Mesendoderm (in vitro differentiated cells): ENCODE measurements at regions not wholly inside any gene's neighbourhood (a gene's known extent, or its start where the extent isn't known, plus 50 kb on each side); places are given as distances from the start of the nearest gene placed in this dataset.

Source experiments
- DNase-seq: peaks from one replicate; pipeline ENCODE4 v3.0.0; 2013
- H2AK5ac ChIP-seq: 2 replicates; pipeline ENCODE4 v1.6.1; 2013; ENCODE audit warnings: low read length, inconsistent platforms
- H2BK120ac ChIP-seq: 2 replicates; pipeline ENCODE4 v1.6.1; 2013; ENCODE audit warnings: low read depth, mild to moderate bottlenecking, low read length, moderate library complexity, mixed read lengths
- H2BK15ac ChIP-seq: replicated peaks from 2 replicates; pipeline ENCODE4 v1.6.1; 2013; ENCODE audit warnings: low read depth, mild to moderate bottlenecking, moderate library complexity
- H2BK5ac ChIP-seq: 2 replicates; pipeline ENCODE4 v1.6.1; 2013; ENCODE audit warnings: low read length, inconsistent platforms
- H3K18ac ChIP-seq: 2 replicates; pipeline ENCODE4 v1.6.1; 2013; ENCODE audit warnings: mild to moderate bottlenecking, low read length, mixed read lengths
- H3K23ac ChIP-seq: one replicate; pipeline ENCODE4 v1.6.1; 2013; ENCODE audit warnings: low read length
- H3K27ac ChIP-seq: 2 replicates; pipeline ENCODE4 v1.5.1; 2013; ENCODE audit warnings: low read depth, mild to moderate bottlenecking, inconsistent platforms, low read length, moderate library complexity
- H3K27me3 ChIP-seq: 2 replicates; pipeline ENCODE4 v1.6.1; 2013; ENCODE audit warnings: low read length, control low read depth, mild to moderate bottlenecking, inconsistent platforms; ENCODE audit not compliant: insufficient read depth, poor library complexity
- H3K36me3 ChIP-seq: 2 replicates; pipeline ENCODE4 v1.6.1; 2013; ENCODE audit warnings: low read length, inconsistent platforms; ENCODE audit not compliant: control insufficient read depth, insufficient read depth
- H3K4ac ChIP-seq: one replicate; pipeline ENCODE4 v1.6.1; 2013; ENCODE audit warnings: low read depth, mild to moderate bottlenecking, low read length, moderate library complexity
- H3K4me1 ChIP-seq: 2 replicates; pipeline ENCODE4 v1.6.1; 2013; ENCODE audit warnings: low read depth, low read length, inconsistent platforms; ENCODE audit not compliant: control insufficient read depth
- H3K4me2 ChIP-seq: 2 replicates; pipeline ENCODE4 v1.6.1; 2013; ENCODE audit warnings: low read length
- H3K4me3 ChIP-seq: 2 replicates; pipeline ENCODE4 v1.5.1; 2013; ENCODE audit warnings: mild to moderate bottlenecking, low read length
- H3K56ac ChIP-seq: one replicate; pipeline ENCODE4 v1.6.1; 2013; ENCODE audit warnings: low read length
- H3K79me1 ChIP-seq: 2 replicates; pipeline ENCODE4 v1.6.1; 2013; ENCODE audit warnings: low read length, inconsistent platforms
- H3K79me2 ChIP-seq: 2 replicates; pipeline ENCODE4 v1.6.1; 2013; ENCODE audit warnings: mild to moderate bottlenecking, low read length; ENCODE audit not compliant: control insufficient read depth, insufficient read depth
- H3K9ac ChIP-seq: 2 replicates; pipeline ENCODE4 v1.6.1; 2013; ENCODE audit warnings: low read length, inconsistent platforms
- H4K5ac ChIP-seq: one replicate; pipeline ENCODE4 v1.6.1; 2013; ENCODE audit warnings: low read length
- H4K8ac ChIP-seq: one replicate; pipeline ENCODE4 v1.6.1; 2013; ENCODE audit warnings: low read depth, mild to moderate bottlenecking, control low read depth, low read length, moderate library complexity
- WGBS: extraction: QIAGEN DNeasy Blood & Tissue Kit; methylation state at CpG from one replicate; pipeline ENCODE4 v1.1.7; 2013; ENCODE audit warnings: low lambda C conversion rate, missing lambda C conversion rate; ENCODE audit not compliant: insufficient coverage; ENCODE audit errors: extremely low coverage; 5-methylcytosine and 5-hydroxymethylcytosine counted together

- Histone ChIP-seq H3K27ac (no peak overlapping the region), H3K36me3 (no peaks in the 10 kb centered on the region), H2BK5ac (no peak overlapping the region), H3K79me1 (no peaks in the 10 kb centered on the region), H3K18ac (no peak overlapping the region), H3K27me3 (no peaks in the 10 kb centered on the region), H4K8ac (no peak overlapping the region), H3K9ac (no peak overlapping the region), H3K4me1 (no peaks in the 10 kb centered on the region), H3K4me3 (no peak overlapping the region), H2BK15ac (no peak overlapping the region), H3K4ac (no peak overlapping the region), H3K4me2 (no peak overlapping the region), H4K5ac (no peak overlapping the region), H2AK5ac (no peak overlapping the region), H3K56ac (no peak overlapping the region), H2BK120ac (no peak overlapping the region), H3K23ac (no peak overlapping the region), H3K79me2 (no peaks in the 10 kb centered on the region)
- DNase-seq: no peak
- no CpG with 5 or more reads among the region's 2 CpGs for WGBS
These were observed 157.7 kb upstream of the EYA4 start for GRCh38 chr6:133083248-133083967.

GRCh38 chr6:133085471-133085870 is 155.7 kb upstream of the EYA4 start:
- WGBS: no CpG with 5 or more reads among the region's 1 CpG

GRCh38 chr6:133085896-133086295 is 155.3 kb upstream of the EYA4 start:
- H3K4me2 ChIP-seq: no peak overlapping the region

More at GRCh38 chr6:133085471-133085870, 155.7 kb upstream of the EYA4 start:
- Histone ChIP-seq H4K5ac (no peak overlapping the region), H2AK5ac (no peak overlapping the region), H3K4me1 (no peaks in the 10 kb centered on the region), H3K9ac (no peak overlapping the region), H2BK5ac (no peak overlapping the region), H3K27ac (no peak overlapping the region), H3K4ac (no peak overlapping the region), H3K56ac (no peak overlapping the region), H2BK120ac (no peak overlapping the region), H2BK15ac (no peak overlapping the region), H3K4me3 (no peak overlapping the region), H3K4me2 (no peak overlapping the region), H4K8ac (no peak overlapping the region), H3K36me3 (no peaks in the 10 kb centered on the region), H3K18ac (no peak overlapping the region), H3K27me3 (no peaks in the 10 kb centered on the region), H3K23ac (no peak overlapping the region), H3K79me1 (no peaks in the 10 kb centered on the region), H3K79me2 (no peaks in the 10 kb centered on the region)
- DNase-seq: no peak

GRCh38 chr6:133088931-133089695 is 152.0 kb upstream of the EYA4 start:
- H2AK5ac ChIP-seq: no peak overlapping the region

More at GRCh38 chr6:133085896-133086295, 155.3 kb upstream of the EYA4 start:
- no peaks in the 10 kb centered on the region for H3K27me3 ChIP-seq
- no peak overlapping the region for H2BK5ac ChIP-seq
- H2BK120ac ChIP-seq: no peak overlapping the region
- no peak overlapping the region for H3K4me3 ChIP-seq
- H2AK5ac ChIP-seq: no peak overlapping the region
- H3K27ac ChIP-seq: no peak overlapping the region
- no peaks in the 10 kb centered on the region for H3K4me1 ChIP-seq
- no peak for DNase-seq
- no peak overlapping the region for H4K5ac ChIP-seq
- H3K18ac ChIP-seq: no peak overlapping the region
- H3K56ac ChIP-seq: no peak overlapping the region
- no peak overlapping the region for H3K9ac ChIP-seq
- H3K79me1 ChIP-seq: no peaks in the 10 kb centered on the region
- no peak overlapping the region for H3K4ac ChIP-seq
- no peak overlapping the region for H3K23ac ChIP-seq
- H3K79me2 ChIP-seq: no peaks in the 10 kb centered on the region
- H2BK15ac ChIP-seq: no peak overlapping the region
- H4K8ac ChIP-seq: no peak overlapping the region
- WGBS: no CpG with 5 or more reads among the region's 2 CpGs
- no peaks in the 10 kb centered on the region for H3K36me3 ChIP-seq

GRCh38 chr6:133092199-133092598 is 149.0 kb upstream of the EYA4 start:
- H2BK5ac ChIP-seq: no peak overlapping the region
- WGBS: no CpG with 5 or more reads among the region's 1 CpG
- no peak overlapping the region for H3K27ac ChIP-seq

More at GRCh38 chr6:133088931-133089695, 152.0 kb upstream of the EYA4 start:
- Histone ChIP-seq H3K27me3 (no peaks in the 10 kb centered on the region), H4K8ac (no peak overlapping the region), H3K9ac (no peak overlapping the region), H2BK120ac (no peak overlapping the region), H4K5ac (no peak overlapping the region), H3K79me1 (no peaks in the 10 kb centered on the region), H3K79me2 (no peaks in the 10 kb centered on the region), H3K4me3 (no peak overlapping the region), H2BK15ac (no peak overlapping the region), H3K27ac (no peak overlapping the region), H3K4ac (no peak overlapping the region), H3K23ac (no peak overlapping the region), H2BK5ac (no peak overlapping the region), H3K18ac (no peak overlapping the region), H3K36me3 (no peaks in the 10 kb centered on the region), H3K4me1 (no peaks in the 10 kb centered on the region), H3K4me2 (no peak overlapping the region), H3K56ac (no peak overlapping the region)
- WGBS: no CpG with 5 or more reads among the region's 5 CpGs
- DNase-seq: no peak

More at GRCh38 chr6:133092199-133092598, 149.0 kb upstream of the EYA4 start:
- H3K4me1 ChIP-seq: no peaks in the 10 kb centered on the region
- no peaks in the 10 kb centered on the region for H3K79me1 ChIP-seq
- H4K5ac ChIP-seq: no peak overlapping the region
- H2BK15ac ChIP-seq: no peak overlapping the region
- H3K56ac ChIP-seq: no peak overlapping the region
- no peak overlapping the region for H4K8ac ChIP-seq
- H3K23ac ChIP-seq: no peak overlapping the region
- H3K36me3 ChIP-seq: no peaks in the 10 kb centered on the region
- no peaks in the 10 kb centered on the region for H3K79me2 ChIP-seq
- no peak overlapping the region for H3K4me3 ChIP-seq
- H2BK120ac ChIP-seq: no peak overlapping the region
- H3K18ac ChIP-seq: no peak overlapping the region
- no peak overlapping the region for H3K9ac ChIP-seq
- H3K4me2 ChIP-seq: no peak overlapping the region
- no peak overlapping the region for H2AK5ac ChIP-seq
- no peak for DNase-seq
- H3K4ac ChIP-seq: no peak overlapping the region
- H3K27me3 ChIP-seq: no peaks in the 10 kb centered on the region
